A172 (cell line): ENCODE measurements at regions not wholly inside any gene's neighbourhood (a gene's known extent, or its start where the extent isn't known, plus 50 kb on each side); places are given as distances from the start of the nearest gene placed in this dataset.

Source experiments
- DNase-seq: peaks from one replicate; pipeline ENCODE4 v3.0.0-alpha.2; 2015; ENCODE audit warnings: low spot score

DNA sequence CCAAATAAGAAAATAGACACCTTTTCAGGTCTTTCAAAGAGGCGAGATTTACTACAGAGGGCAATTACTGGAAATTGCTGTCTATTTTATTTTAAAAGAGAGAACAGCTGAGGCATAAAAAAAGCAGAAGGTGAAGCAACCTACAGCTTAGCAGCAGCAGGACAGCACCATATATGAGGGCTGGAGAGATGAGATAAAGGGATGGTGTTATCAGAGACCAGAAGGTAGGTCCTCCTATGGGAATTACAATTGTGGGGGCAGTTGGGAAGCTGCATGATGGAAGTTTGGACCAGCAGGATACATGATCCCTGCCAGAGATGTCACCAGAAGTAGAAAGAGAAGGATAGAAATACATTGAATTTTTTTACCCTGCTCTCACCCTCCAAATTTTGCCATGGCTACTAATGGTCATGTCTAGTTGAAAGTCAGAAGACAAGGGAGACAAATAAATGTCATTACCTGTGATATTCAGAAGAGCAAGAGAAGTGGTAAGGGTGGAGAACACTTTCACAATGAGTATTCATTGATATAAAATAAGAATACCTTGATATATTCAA, 77.2 kb upstream of the CALCR start:
- no peak for DNase-seq

DNA sequence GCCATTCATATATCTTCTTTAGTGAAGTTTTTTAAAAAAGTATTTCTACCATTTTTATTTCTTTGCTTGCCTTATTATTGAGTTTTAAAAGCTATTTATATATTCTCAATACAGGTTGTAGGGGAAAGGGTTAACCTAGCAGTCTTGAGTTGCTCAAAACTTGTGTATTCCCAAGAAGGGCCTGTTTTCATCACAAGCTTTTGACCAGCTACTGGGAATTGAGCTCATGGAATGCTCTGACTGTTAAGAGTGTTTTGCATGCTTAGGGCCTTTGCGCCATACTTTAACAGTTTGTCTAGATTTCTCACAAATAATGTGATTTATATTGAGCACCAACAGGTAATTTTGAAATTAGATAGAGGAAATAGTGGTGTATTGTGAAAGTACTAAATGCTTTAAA, 72.0 kb upstream of the CALCR start:
- DNase-seq = no peak

DNA sequence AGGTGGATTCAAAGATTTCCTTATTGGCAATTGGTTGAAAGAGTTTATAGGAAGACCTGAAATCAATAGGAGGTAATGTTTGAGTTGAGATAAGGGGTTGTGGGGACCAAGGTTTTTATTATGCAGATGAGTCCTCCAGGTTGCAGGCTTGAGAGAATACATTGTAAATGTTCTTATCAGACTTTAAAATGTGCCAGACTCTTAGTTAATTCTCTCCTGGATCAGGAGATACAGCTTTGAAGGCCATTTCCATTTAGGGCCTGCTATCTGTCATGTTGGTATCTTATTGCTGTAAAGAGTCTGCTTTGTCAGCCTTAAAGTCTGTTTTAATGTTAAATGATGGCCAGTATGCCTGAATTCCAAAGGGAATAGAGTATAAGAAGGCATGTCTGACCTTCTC, 61.8 kb upstream of the CALCR start:
- DNase-seq = no peak

DNA sequence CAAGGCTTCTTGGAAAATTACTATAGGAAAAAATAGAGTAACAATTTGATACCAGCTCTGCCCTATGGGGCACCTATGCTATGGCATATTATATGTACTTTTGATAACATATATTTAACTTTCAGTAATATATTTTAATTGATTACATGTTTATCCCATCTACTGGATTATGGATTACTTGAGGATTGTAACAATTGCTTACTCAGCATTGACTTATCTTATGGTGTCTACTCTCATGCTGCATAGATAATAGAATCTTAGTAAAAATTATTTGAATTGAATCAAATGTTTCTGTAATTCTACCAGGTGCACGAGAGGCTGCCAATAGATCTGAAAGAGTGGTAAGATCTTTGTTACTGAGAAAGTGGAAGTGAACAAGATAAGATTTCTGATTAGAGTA, 57.8 kb upstream of the CALCR start:
- no peak for DNase-seq

DNA sequence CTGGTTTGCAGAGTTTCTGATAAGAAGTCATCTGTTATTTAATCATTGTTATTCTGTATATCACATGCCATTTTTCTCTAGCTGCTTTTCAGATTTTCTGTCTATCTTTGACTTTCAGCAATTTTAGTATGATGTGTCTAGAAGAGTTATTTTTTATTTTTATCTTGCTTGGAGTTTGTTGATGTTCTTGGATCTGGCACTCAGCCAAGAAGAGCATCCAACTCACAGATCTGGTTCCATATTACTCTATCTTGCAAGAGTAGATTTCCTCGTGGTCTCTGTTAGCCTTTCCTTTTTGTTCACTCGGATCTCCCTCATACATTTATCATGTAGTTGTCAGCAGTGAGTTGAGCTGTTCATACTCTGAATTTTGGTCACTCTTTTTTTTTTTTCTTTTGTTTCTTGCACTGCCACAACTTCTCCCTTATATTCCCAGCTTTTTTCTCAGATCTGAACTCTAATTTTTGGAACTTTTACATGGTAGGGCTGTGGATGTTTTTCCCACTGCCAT, 54.8 kb upstream of the CALCR start:
- no peak for DNase-seq

DNA sequence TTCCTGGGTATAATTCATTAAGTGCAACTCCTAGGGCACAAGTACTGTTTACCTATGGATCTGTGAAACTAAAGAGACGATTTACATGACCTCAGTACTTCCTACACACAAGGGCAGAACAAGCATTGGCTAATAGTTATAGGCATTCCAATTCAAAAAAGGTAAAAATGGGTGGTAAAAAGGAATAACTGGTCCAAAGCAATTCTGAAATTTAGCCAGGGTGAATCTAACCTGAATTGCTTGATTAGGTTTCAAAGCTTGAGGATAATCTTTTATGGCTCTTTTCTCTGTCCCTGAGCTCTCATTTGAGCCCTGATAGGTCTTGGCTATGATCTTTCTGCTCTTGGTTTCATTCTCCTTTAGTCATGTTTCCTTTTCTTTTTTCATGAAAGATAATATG, 52.3 kb upstream of the CALCR start:
- DNase-seq = no peak
